ENCODE measurements at regions not wholly inside any gene's neighbourhood (a gene's known extent, or its start where the extent isn't known, plus 50 kb on each side); places are given as distances from the start of the nearest gene placed in this dataset.
"Not testable (repeated sequence)": the region's sequence is repeated elsewhere in the genome, so short reads cannot be mapped to it uniquely, and the experiment has no call there.

DNA sequence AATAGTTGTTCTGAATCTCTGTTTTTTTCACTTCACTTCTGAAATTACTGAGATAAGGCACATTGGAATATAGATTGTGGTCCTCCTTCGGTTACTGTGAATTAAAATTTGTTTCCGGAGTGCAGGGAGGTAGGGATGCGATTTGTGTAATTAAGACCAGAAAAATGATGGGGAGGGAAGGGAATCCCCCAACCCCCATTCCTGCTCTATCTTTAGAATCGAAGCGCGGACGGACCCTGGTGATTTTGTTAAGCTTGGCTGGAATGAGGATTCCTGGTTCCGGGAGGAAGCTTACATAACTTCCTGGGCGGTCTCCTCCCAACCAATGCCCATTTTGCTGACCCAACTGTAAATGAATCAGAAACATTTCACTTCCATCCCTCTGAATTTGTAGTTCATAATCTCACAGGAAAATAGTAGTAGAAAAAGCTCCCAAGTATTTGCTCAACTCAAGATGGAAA is 220.1 kb upstream of the MSX2 start:
- DNase-seq: no peak
- H3K27me3 Mint-ChIP-seq (ENCODE audit: insufficient read depth): peaks cover 13% of the 10 kb centered on the region
- H3K9ac ChIP-seq (ENCODE audit: extremely low read depth, low read length, poor library complexity, severe bottlenecking): no peak overlapping the region
- H3K36me3 ChIP-seq (ENCODE audit: control insufficient read depth, insufficient read depth, low read length): no peaks in the 10 kb centered on the region
- 98 to 100% methylated on average over 2 to 8 of the region's 9 CpGs for WGBS, 2 experiments (ENCODE audit: insufficient coverage in 1 of 2, insufficient read length in 1 of 2)
- H3K4me3 ChIP-seq (ENCODE audit: low read length): no peak overlapping the region
- no peaks in the 10 kb centered on the region for H3K27me3 ChIP-seq (ENCODE audit: control insufficient read depth, insufficient read depth, low read length, poor library complexity, severe bottlenecking)
- H3K27ac Mint-ChIP-seq: no peak overlapping the region
- H3K4me3 Mint-ChIP-seq: no peak overlapping the region
- H3K36me3 Mint-ChIP-seq (ENCODE audit: low read depth): peaks cover 2% of the 10 kb centered on the region
- peaks cover 16% of the 10 kb centered on the region for H3K4me1 Mint-ChIP-seq
- peaks cover 18% of the 10 kb centered on the region for H3K9me3 Mint-ChIP-seq
- H3K9me3 ChIP-seq (ENCODE audit: control insufficient read depth, low read length): peaks cover 17% of the 10 kb centered on the region
- H3K27ac ChIP-seq (ENCODE audit: low read depth, low read length): no peak overlapping the region
- H3K4me1 ChIP-seq (ENCODE audit: control insufficient read depth, insufficient read depth, low read length): no peaks in the 10 kb centered on the region
- TF ChIP-seq CTCF (conservative IDR thresholded peaks at IDR 0.05): no peak

DNA sequence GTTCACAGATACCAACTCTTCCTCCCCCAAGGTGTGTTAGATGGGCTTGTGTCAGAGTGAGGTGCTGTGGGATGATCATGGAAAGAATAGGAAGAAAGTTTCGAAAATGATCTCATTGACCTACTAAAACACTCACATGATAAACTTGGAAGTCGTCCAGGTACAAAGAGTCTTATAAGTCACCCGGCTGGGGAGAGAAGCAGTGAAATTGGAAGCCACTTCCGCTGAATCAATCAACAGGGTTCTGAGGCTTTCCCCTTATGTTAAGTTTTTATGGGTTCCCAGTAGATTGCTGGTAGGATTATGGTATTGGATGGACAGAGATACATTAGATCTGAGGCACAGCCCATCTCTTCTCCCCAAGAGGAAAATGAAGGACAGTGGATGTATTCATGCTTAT is 218.8 kb upstream of the MSX2 start:
- no peak for DNase-seq
- Histone ChIP-seq H3K4me1 (ENCODE audit: control insufficient read depth, insufficient read depth, low read length) (no peaks in the 10 kb centered on the region), H3K27me3 (ENCODE audit: control insufficient read depth, insufficient read depth, low read length, poor library complexity, severe bottlenecking) (peaks cover 6% of the 10 kb centered on the region), H3K36me3 (ENCODE audit: control insufficient read depth, insufficient read depth, low read length) (no peaks in the 10 kb centered on the region), H3K9ac (ENCODE audit: extremely low read depth, low read length, poor library complexity, severe bottlenecking) (no peak overlapping the region), H3K4me3 (ENCODE audit: low read length) (no peak overlapping the region), H3K27ac (ENCODE audit: low read depth, low read length) (no peak overlapping the region), H3K9me3 (ENCODE audit: control insufficient read depth, low read length) (peaks cover 5% of the 10 kb centered on the region)
- Mint-ChIP-seq H3K27ac (no peak overlapping the region), H3K4me3 (no peak overlapping the region), H3K27me3 (ENCODE audit: insufficient read depth) (peaks cover 16% of the 10 kb centered on the region), H3K9me3 (peaks cover 6% of the 10 kb centered on the region), H3K36me3 (ENCODE audit: low read depth) (no peaks in the 10 kb centered on the region), H3K4me1 (peaks cover 16% of the 10 kb centered on the region)
- no peak for TF ChIP-seq CTCF (conservative IDR thresholded peaks at IDR 0.05)
- 88 to 93% methylated on average over 2 to 4 of the region's 4 CpGs for WGBS, 2 experiments (ENCODE audit: insufficient coverage in 1 of 2, insufficient read length in 1 of 2)

- not testable (repeated sequence) for H3K4me3 Mint-ChIP-seq; H3K9me3 Mint-ChIP-seq; H3K9ac ChIP-seq (ENCODE audit: extremely low read depth, low read length, poor library complexity, severe bottlenecking); DNase-seq; H3K4me1 ChIP-seq (ENCODE audit: control insufficient read depth, insufficient read depth, low read length); H3K36me3 ChIP-seq (ENCODE audit: control insufficient read depth, insufficient read depth, low read length); H3K27me3 ChIP-seq (ENCODE audit: control insufficient read depth, insufficient read depth, low read length, poor library complexity, severe bottlenecking); H3K9me3 ChIP-seq (ENCODE audit: control insufficient read depth, low read length); H3K36me3 Mint-ChIP-seq (ENCODE audit: low read depth); H3K27ac Mint-ChIP-seq; H3K27ac ChIP-seq (ENCODE audit: low read depth, low read length); H3K4me3 ChIP-seq (ENCODE audit: low read length)
- 93 to 94% methylated on average over 8 to 10 of the region's 11 CpGs for WGBS, 2 experiments (ENCODE audit: insufficient coverage in 1 of 2, insufficient read length in 1 of 2)
- Mint-ChIP-seq H3K4me1 (peaks cover 17% of the 10 kb centered on the region), H3K27me3 (ENCODE audit: insufficient read depth) (peaks cover 34% of the 10 kb centered on the region)
These were observed 213.5 kb upstream of the MSX2 start for GRCh38 chr5:174510782-174511453.

Data from endodermal cell (in vitro differentiated cells).